Endothelial cell of umbilical vein (primary cell): ENCODE measurements at regions not wholly inside any gene's neighbourhood (a gene's known extent, or its start where the extent isn't known, plus 50 kb on each side); places are given as distances from the start of the nearest gene placed in this dataset.

Source experiments
- BruUV-seq: library from RNA; stranded (reverse); fragments of 400-500 nt; replicated peaks from 2 replicates; lab custom pipeline; 2021; lab: Mats Ljungman, UMichigan
- CTCF ChIA-PET: fragments of 300-600, 350-600 bp; sonication (Branson Sonifier 250); formaldehyde crosslinking; loops from one replicate; lab custom pipeline; 2021; ENCODE audit warnings: antibody characterized with exemption, inconsistent platforms; lab: Charles Lee
- POLR2A ChIA-PET: fragments of 300-600, 350-600 bp; sonication (Branson Sonifier 250); formaldehyde crosslinking; loops from one replicate; lab custom pipeline; 2021; ENCODE audit warnings: antibody characterized with exemption, inconsistent platforms; lab: Charles Lee
- DNase-seq: peaks from one replicate; pipeline ENCODE4 v3.0.0-alpha.2; 2011; ENCODE audit warnings: low read depth, low spot score
- FAIRE-seq: peaks from 2 replicates; lab custom pipeline; 2011; peaks lifted over from hg19 to GRCh38; lab: Jason Lieb, UNC
- H2AFZ ChIP-seq: 2 replicates; pipeline ENCODE4 v1.6.0; 2012; ENCODE audit warnings: low read depth, low read length, control low read depth, inconsistent platforms
- H3K27ac ChIP-seq: 2 replicates; pipeline ENCODE4 v1.5.1; 2011; ENCODE audit warnings: low read depth, mild to moderate bottlenecking, control low read depth, low read length, moderate library complexity; ENCODE audit not compliant: insufficient read depth
- H3K27me3 ChIP-seq, 2 experiments: 2 replicates each; pipeline versions ENCODE4 v1.6.0 to v1.6.1; 2011; ENCODE audit warnings: low read length in 2 of 2, mixed read lengths in 1 of 2; ENCODE audit not compliant: control insufficient read depth in 2 of 2, insufficient read depth in 2 of 2
- H3K36me3 ChIP-seq, 2 experiments: 2 replicates in 1 of 2; 3 replicates in 1 of 2; pipeline ENCODE4 v1.5.1; 2011; ENCODE audit warnings: low read length in 2 of 2, mild to moderate bottlenecking in 1 of 2, moderate library complexity in 1 of 2; ENCODE audit not compliant: control insufficient read depth in 2 of 2, insufficient read depth in 2 of 2; ENCODE audit errors: extremely low read depth in 1 of 2
- H3K4me1 ChIP-seq: 3 replicates; pipeline ENCODE4 v1.5.1; 2011; ENCODE audit warnings: mild to moderate bottlenecking, low read length; ENCODE audit not compliant: control insufficient read depth, insufficient read depth; ENCODE audit errors: extremely low read depth
- H3K4me2 ChIP-seq: 2 replicates; pipeline ENCODE4 v1.6.1; 2011; ENCODE audit warnings: low read length, control low read depth, mixed read lengths; ENCODE audit not compliant: insufficient read depth
- H3K4me3 ChIP-seq, 3 experiments: fragments of 200-600 bp in 1 of 3; sonication (generic), shearing (Covaris generic) in 1 of 3; replicated peaks in 1 of 3; 2 replicates each; pipeline ENCODE4 v1.5.1; 2011 to 2016; ENCODE audit warnings: control low read depth in 3 of 3, low read length in 3 of 3, mild to moderate bottlenecking in 2 of 3, inconsistent platforms in 1 of 3, low read depth in 1 of 3, moderate library complexity in 1 of 3; ENCODE audit not compliant: insufficient read depth in 1 of 3
- H3K79me2 ChIP-seq: 2 replicates; pipeline ENCODE4 v1.6.0; 2012; ENCODE audit warnings: low read length, inconsistent platforms; ENCODE audit not compliant: control insufficient read depth, insufficient read depth
- H3K9ac ChIP-seq: replicated peaks from 2 replicates; pipeline ENCODE3; 2011; ENCODE audit warnings: low read length, control low read depth; ENCODE audit not compliant: insufficient read depth; ENCODE audit errors: extremely low read depth
- H3K9me1 ChIP-seq: replicated peaks from 3 replicates; pipeline ENCODE4 v1.6.0; 2011; ENCODE audit warnings: mild to moderate bottlenecking, low read length; ENCODE audit not compliant: control insufficient read depth, insufficient read depth; ENCODE audit errors: extremely low read depth
- H3K9me3 ChIP-seq: replicated peaks from 2 replicates; pipeline ENCODE4 v1.5.1; 2012; ENCODE audit warnings: low read length, inconsistent platforms; ENCODE audit not compliant: control insufficient read depth, insufficient read depth
- H4K20me1 ChIP-seq: replicated peaks from 2 replicates; pipeline ENCODE3; 2011; ENCODE audit warnings: mild to moderate bottlenecking, low read length; ENCODE audit not compliant: control insufficient read depth, insufficient read depth; ENCODE audit errors: extremely low read depth
- EZH2 ChIP-seq: IDR thresholded peaks from 2 replicates; pipeline ENCODE4 v1.6.1; 2012; ENCODE audit warnings: borderline replicate concordance, low read depth, mild to moderate bottlenecking, moderate library complexity, low read length, inconsistent platforms; ENCODE audit not compliant: severe bottlenecking
- FOS ChIP-seq: IDR thresholded peaks from 2 replicates; pipeline ENCODE4 v1.6.1; 2011; ENCODE audit warnings: mild to moderate bottlenecking, low read length, moderate library complexity, borderline replicate concordance; ENCODE audit not compliant: insufficient read depth
- GATA2 ChIP-seq: IDR thresholded peaks from 2 replicates; pipeline ENCODE4 v1.7.0; 2011; ENCODE audit warnings: low read depth, mild to moderate bottlenecking, moderate library complexity, mixed read lengths, low read length; ENCODE audit not compliant: insufficient read length, insufficient read depth
- JUN ChIP-seq: IDR thresholded peaks from 2 replicates; pipeline ENCODE4 v1.6.1; 2011; ENCODE audit warnings: borderline replicate concordance, low read depth; ENCODE audit not compliant: insufficient read length, insufficient read depth
- MYC ChIP-seq: IDR thresholded peaks from one replicate; pipeline ENCODE4 v1.6.1; 2011; ENCODE audit warnings: mild to moderate bottlenecking, low read depth, low read length
- POLR2A ChIP-seq: IDR thresholded peaks from 2 replicates; pipeline ENCODE4 v1.6.1; 2012; ENCODE audit warnings: low read depth, mild to moderate bottlenecking, control low read depth, low read length
- POLR2AphosphoS5 ChIP-seq: IDR thresholded peaks from 2 replicates; pipeline ENCODE4 v1.6.1; 2012; ENCODE audit warnings: low read depth, mild to moderate bottlenecking, control low read depth, low read length, moderate library complexity; ENCODE audit not compliant: insufficient read depth
- dilution Hi-C: fragments of 300-500 bp; cut with MboI; formaldehyde crosslinking; loops from one replicate; pipeline ENCODE4 v1.15.0; 2019; ENCODE audit warnings: low sequenced_read_pairs; ENCODE audit not compliant: extremely low pct_ligation_motif_present
- intact Hi-C: fragments of 100-400 bp; cut with micrococcal nuclease; formaldehyde crosslinking; loops from one replicate; pipeline ENCODE4 v1.10.0; 2022
- TF ChIP-seq, protein P1 (sequence below), 2 donors: IDR thresholded peaks; 1 replicate in 1 of 2; 2 replicates in 1 of 2; pipeline ENCODE4 v1.5.1; 2011; ENCODE audit warnings: low read length in 2 of 2, mild to moderate bottlenecking in 2 of 2, moderate library complexity in 2 of 2, control low read depth in 1 of 2, inconsistent platforms in 1 of 2, low read depth in 1 of 2; ENCODE audit not compliant: insufficient read depth in 1 of 2; ENCODE audit errors: extremely low read depth in 1 of 2
- TF ChIP-seq, protein P2 (sequence below): IDR thresholded peaks from 2 replicates; pipeline ENCODE4 v1.6.1; 2011; ENCODE audit not compliant: insufficient read depth, insufficient read length

DNA sequence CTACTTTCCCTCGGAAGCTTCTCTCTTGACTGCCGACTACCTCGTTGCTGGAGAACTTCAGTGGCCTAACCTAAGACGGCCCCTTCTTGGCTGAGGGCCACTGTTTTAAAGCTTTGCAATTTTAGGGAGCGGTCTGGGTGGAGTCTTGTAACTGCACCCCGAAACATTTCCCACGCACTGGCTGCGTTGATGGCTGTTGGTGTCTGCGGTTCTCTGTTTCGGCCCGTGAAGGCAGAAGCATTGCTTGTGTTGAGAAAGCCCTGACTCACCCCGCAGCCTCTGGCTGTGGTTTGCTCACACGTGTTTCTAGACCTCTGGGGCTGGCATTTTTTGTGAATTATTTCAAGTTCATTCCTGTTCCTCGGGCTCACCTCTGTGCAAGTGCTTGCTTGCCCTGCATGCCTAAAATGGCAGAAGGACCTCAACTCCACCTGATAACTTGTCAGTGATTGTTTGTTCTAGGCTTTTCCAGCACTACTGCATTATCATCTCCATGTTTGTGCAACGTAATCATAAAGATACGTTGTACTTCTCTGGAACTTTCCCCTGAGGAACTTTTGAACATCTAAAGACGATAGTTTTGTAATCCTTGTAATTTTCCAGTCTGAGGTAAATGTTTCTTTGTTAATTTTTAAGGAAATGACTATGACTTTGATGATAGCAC, 94.2 kb upstream of the DLX2 start:
- no peak overlapping the region for H3K4me2 ChIP-seq
- DNase-seq, result no peak
- dilution Hi-C loops, result loop anchor here (25.0 kb wide), 1 partner anchor 240 kb away; the partner anchor contains the start of gene ITGA6
- H3K27ac ChIP-seq, result no peak overlapping the region
- POLR2A ChIA-PET, result no interaction called here
- H3K9ac ChIP-seq, result no peak overlapping the region
- H3K27me3 ChIP-seq, result no peaks in the 10 kb centered on the region
- TF ChIP-seq GATA2 (no peak), POLR2AphosphoS5 (no peak), POLR2A (no peak), FOS (no peak), EZH2 (no peak), MYC (no peak), JUN (no peak)
- TF ChIP-seq, protein P1, sequence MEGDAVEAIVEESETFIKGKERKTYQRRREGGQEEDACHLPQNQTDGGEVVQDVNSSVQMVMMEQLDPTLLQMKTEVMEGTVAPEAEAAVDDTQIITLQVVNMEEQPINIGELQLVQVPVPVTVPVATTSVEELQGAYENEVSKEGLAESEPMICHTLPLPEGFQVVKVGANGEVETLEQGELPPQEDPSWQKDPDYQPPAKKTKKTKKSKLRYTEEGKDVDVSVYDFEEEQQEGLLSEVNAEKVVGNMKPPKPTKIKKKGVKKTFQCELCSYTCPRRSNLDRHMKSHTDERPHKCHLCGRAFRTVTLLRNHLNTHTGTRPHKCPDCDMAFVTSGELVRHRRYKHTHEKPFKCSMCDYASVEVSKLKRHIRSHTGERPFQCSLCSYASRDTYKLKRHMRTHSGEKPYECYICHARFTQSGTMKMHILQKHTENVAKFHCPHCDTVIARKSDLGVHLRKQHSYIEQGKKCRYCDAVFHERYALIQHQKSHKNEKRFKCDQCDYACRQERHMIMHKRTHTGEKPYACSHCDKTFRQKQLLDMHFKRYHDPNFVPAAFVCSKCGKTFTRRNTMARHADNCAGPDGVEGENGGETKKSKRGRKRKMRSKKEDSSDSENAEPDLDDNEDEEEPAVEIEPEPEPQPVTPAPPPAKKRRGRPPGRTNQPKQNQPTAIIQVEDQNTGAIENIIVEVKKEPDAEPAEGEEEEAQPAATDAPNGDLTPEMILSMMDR (IDR thresholded peaks at IDR 0.05; ENCODE audit: extremely low read depth in 1 of 2, insufficient read depth in 1 of 2, low read depth in 1 of 2, low read length in 2 of 2), result no peak
- TF ChIP-seq, protein P2, sequence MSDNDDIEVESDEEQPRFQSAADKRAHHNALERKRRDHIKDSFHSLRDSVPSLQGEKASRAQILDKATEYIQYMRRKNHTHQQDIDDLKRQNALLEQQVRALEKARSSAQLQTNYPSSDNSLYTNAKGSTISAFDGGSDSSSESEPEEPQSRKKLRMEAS, result no peak
- H2AFZ ChIP-seq, result no peak overlapping the region
- CTCF ChIA-PET, result no interaction called here
- no TSS peak for BruUV-seq
- no peaks in the 10 kb centered on the region for H3K9me3 ChIP-seq
- intact Hi-C loops, result no loop called here
- no peaks in the 10 kb centered on the region for H3K79me2 ChIP-seq
- H3K9me1 ChIP-seq, result no peaks in the 10 kb centered on the region
- FAIRE-seq, result no peak
- H3K4me1 ChIP-seq, result no peaks in the 10 kb centered on the region
- no peak overlapping the region for H3K4me3 ChIP-seq
- no peaks in the 10 kb centered on the region for H3K36me3 ChIP-seq
- H4K20me1 ChIP-seq, result no peaks in the 10 kb centered on the region
